ENCODE measurements at regions not wholly inside any gene's neighbourhood (a gene's known extent, or its start where the extent isn't known, plus 50 kb on each side); places are given as distances from the start of the nearest gene placed in this dataset.

- TF ChIP-seq POLR2AphosphoS5 (IDR thresholded peaks at IDR 0.05; ENCODE audit: control insufficient read depth, insufficient read depth, low read depth, low read length) (no peak), RAD51 (IDR thresholded peaks at IDR 0.05; ENCODE audit: borderline replicate concordance, low read depth) (no peak), FOXM1 (IDR thresholded peaks at IDR 0.05; ENCODE audit: low read depth) (no peak), FOXM1 (CRISPR knock-in tag; IDR thresholded peaks at IDR 0.05; ENCODE audit: low read depth) (no peak), MXD1 (CRISPR knock-in tag; IDR thresholded peaks at IDR 0.05; ENCODE audit: borderline replicate concordance, poor library complexity, severe bottlenecking) (no peak), SOX6 (IDR thresholded peaks at IDR 0.05) (no peak), FIP1L1 (IDR thresholded peaks at IDR 0.05; ENCODE audit: low read depth, low read length, poor library complexity, severe bottlenecking) (no peak), CTCF (IDR thresholded peaks at IDR 0.05 in 2 of 3, conservative IDR thresholded peaks at IDR 0.05 in 1 of 3; ENCODE audit: insufficient read depth in 2 of 3, low read depth in 1 of 3, low read length in 3 of 3) (no peak), MXI1 (IDR thresholded peaks at IDR 0.05; ENCODE audit: low read depth, low read length) (no peak), NFE2 (IDR thresholded peaks at IDR 0.05; ENCODE audit: low read depth) (no peak), ZKSCAN1 (IDR thresholded peaks at IDR 0.05; ENCODE audit: low read depth, low read length) (no peak), SIN3A (IDR thresholded peaks at IDR 0.05; ENCODE audit: borderline replicate concordance in 2 of 2, control insufficient read depth in 1 of 2, low read depth in 2 of 2, low read length in 2 of 2) (no peak)
Observed at GRCh38 chr11:70636659-70637058, 238.3 kb downstream of the CTTN start.

Data from K562 (cell line).